ENCODE measurements at regions not wholly inside any gene's neighbourhood (a gene's known extent, or its start where the extent isn't known, plus 50 kb on each side); places are given as distances from the start of the nearest gene placed in this dataset.

- DNase-seq (ENCODE audit: low read depth) = no peak
- TF ChIP-seq CTCF (conservative IDR thresholded peaks at IDR 0.05; ENCODE audit: low read depth, low read length) = no peak
- no peak overlapping the region for H3K4me3 ChIP-seq (ENCODE audit: low read depth, low read length)
These were observed 326.5 kb downstream of the HAPSTR1 start for GRCh38 chr16:9417898-9418297.

- no peak for DNase-seq (ENCODE audit: low read depth)
- TF ChIP-seq CTCF (conservative IDR thresholded peaks at IDR 0.05; ENCODE audit: low read depth, low read length) = no peak
- no peak overlapping the region for H3K4me3 ChIP-seq (ENCODE audit: low read depth, low read length)
These were observed 327.7 kb downstream of the HAPSTR1 start for GRCh38 chr16:9419161-9419560.

GRCh38 chr16:9422762-9423513 lies 331.5 kb downstream of the HAPSTR1 start:
- no peak overlapping the region for H3K4me3 ChIP-seq (ENCODE audit: low read depth, low read length)
- TF ChIP-seq CTCF (conservative IDR thresholded peaks at IDR 0.05; ENCODE audit: low read depth, low read length) = no peak
- no peak for DNase-seq (ENCODE audit: low read depth)

- TF ChIP-seq CTCF (conservative IDR thresholded peaks at IDR 0.05; ENCODE audit: low read depth, low read length) = no peak
- H3K4me3 ChIP-seq (ENCODE audit: low read depth, low read length) = no peak overlapping the region
- no peak for DNase-seq (ENCODE audit: low read depth)
These were observed 333.8 kb downstream of the HAPSTR1 start for GRCh38 chr16:9425236-9425635.

GRCh38 chr16:9428355-9429005 lies 337.0 kb downstream of the HAPSTR1 start:
- DNase-seq (ENCODE audit: low read depth) = no peak
- no peak overlapping the region for H3K4me3 ChIP-seq (ENCODE audit: low read depth, low read length)
- no peak for TF ChIP-seq CTCF (conservative IDR thresholded peaks at IDR 0.05; ENCODE audit: low read depth, low read length)

GRCh38 chr16:9429646-9430330 lies 338.3 kb downstream of the HAPSTR1 start:
- DNase-seq (ENCODE audit: low read depth) = no peak
- no peak for TF ChIP-seq CTCF (conservative IDR thresholded peaks at IDR 0.05; ENCODE audit: low read depth, low read length)
- H3K4me3 ChIP-seq (ENCODE audit: low read depth, low read length) = no peak overlapping the region
